Endodermal cell (in vitro differentiated cells): ENCODE measurements at regions not wholly inside any gene's neighbourhood (a gene's known extent, or its start where the extent isn't known, plus 50 kb on each side); places are given as distances from the start of the nearest gene placed in this dataset.

Experiments used
- DNase-seq: peaks from one replicate; pipeline ENCODE4 v3.0.0-alpha.2; 2017
- H3K27ac ChIP-seq: 2 replicates; pipeline ENCODE4 v1.5.1; 2013; ENCODE audit warnings: mild to moderate bottlenecking, low read depth, low read length, moderate library complexity
- H3K27me3 ChIP-seq: 2 replicates; pipeline ENCODE4 v1.6.1; 2013; ENCODE audit warnings: mild to moderate bottlenecking, low read length, moderate library complexity; ENCODE audit not compliant: insufficient read depth, control insufficient read depth, poor library complexity, severe bottlenecking
- H3K36me3 ChIP-seq: 2 replicates; pipeline ENCODE4 v1.7.0; 2013; ENCODE audit warnings: mild to moderate bottlenecking, low read length, moderate library complexity; ENCODE audit not compliant: control insufficient read depth, insufficient read depth
- H3K4me1 ChIP-seq: one replicate; pipeline ENCODE4 v1.7.0; 2013; ENCODE audit warnings: low read length; ENCODE audit not compliant: control insufficient read depth, insufficient read depth
- H3K4me3 ChIP-seq: 2 replicates; pipeline ENCODE4 v1.5.1; 2013; ENCODE audit warnings: mild to moderate bottlenecking, low read length, moderate library complexity
- H3K9ac ChIP-seq: 2 replicates; pipeline ENCODE4 v1.6.1; 2013; ENCODE audit warnings: mild to moderate bottlenecking, low read length, moderate library complexity; ENCODE audit not compliant: poor library complexity, severe bottlenecking; ENCODE audit errors: extremely low read depth
- H3K9me3 ChIP-seq: 2 replicates; pipeline ENCODE4 v1.6.1; 2013; ENCODE audit warnings: mild to moderate bottlenecking, low read length, moderate library complexity; ENCODE audit not compliant: control insufficient read depth
- H3K27ac Mint-ChIP-seq: 2 replicates; pipeline ENCODE4 v1.8.0; 2020; ENCODE audit warnings: mixed read lengths
- H3K27me3 Mint-ChIP-seq: 2 replicates; pipeline ENCODE4 v1.8.0; 2021; ENCODE audit warnings: mild to moderate bottlenecking, mixed read lengths; ENCODE audit not compliant: insufficient read depth
- H3K36me3 Mint-ChIP-seq: 2 replicates; pipeline ENCODE4 v1.8.0; 2020; ENCODE audit warnings: low read depth, mixed read lengths
- H3K4me1 Mint-ChIP-seq: 2 replicates; pipeline ENCODE4 v1.8.0; 2020; ENCODE audit warnings: mixed read lengths
- H3K4me3 Mint-ChIP-seq: 2 replicates; pipeline ENCODE4 v1.8.0; 2020; ENCODE audit warnings: mild to moderate bottlenecking, moderate library complexity, mixed read lengths
- H3K9me3 Mint-ChIP-seq: 2 replicates; pipeline ENCODE4 v1.8.0; 2020; ENCODE audit warnings: mild to moderate bottlenecking, mixed read lengths
- WGBS, 2 experiments: methylation state at CpG; one replicate each; pipeline versions ENCODE4 v1.1.5 to v1.1.7; 2013; ENCODE audit warnings: missing lambda C conversion rate in 2 of 2, mixed read lengths in 1 of 2; ENCODE audit not compliant: insufficient coverage in 1 of 2, insufficient read length in 1 of 2; 5-methylcytosine and 5-hydroxymethylcytosine counted together
- TF ChIP-seq, protein P1 (sequence below): fragments of 200-600 bp; sonication (generic); conservative IDR thresholded peaks from 2 replicates; pipeline ENCODE4 v1.5.0; 2021; ENCODE audit warnings: antibody characterized with exemption, mild to moderate bottlenecking

DNA sequence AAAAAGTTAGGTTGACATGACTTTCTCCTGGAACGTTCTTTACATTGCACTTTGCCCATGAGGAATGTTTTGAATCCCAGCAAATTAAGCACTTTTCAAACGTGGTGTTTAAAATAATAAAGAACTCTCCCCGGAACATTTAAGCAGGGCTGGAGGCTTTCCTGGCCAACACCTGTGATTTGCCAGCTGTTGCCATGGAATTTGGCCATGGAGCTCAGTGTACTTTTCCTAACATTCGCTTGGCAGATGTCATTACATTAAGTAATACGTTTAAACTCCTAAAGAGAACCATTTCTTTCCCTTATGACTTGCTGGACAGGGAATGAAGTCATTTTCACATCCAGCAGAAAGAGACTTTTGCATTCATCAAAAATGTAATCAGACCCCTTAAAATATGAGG, 146.1 kb downstream of the GAS1 start:
- Mint-ChIP-seq H3K36me3 (no peaks in the 10 kb centered on the region), H3K27me3 (no peaks in the 10 kb centered on the region), H3K4me1 (no peaks in the 10 kb centered on the region), H3K4me3 (no peak overlapping the region), H3K9me3 (no peaks in the 10 kb centered on the region), H3K27ac (no peak overlapping the region)
- no peaks in the 10 kb centered on the region for H3K9me3 ChIP-seq
- no peak overlapping the region for H3K27ac ChIP-seq
- H3K9ac ChIP-seq: no peak overlapping the region
- no peaks in the 10 kb centered on the region for H3K27me3 ChIP-seq
- H3K4me3 ChIP-seq: no peak overlapping the region
- no peaks in the 10 kb centered on the region for H3K36me3 ChIP-seq
- WGBS, 2 experiments: 76 to 96% methylated on average over 4 to 5 of the region's 5 CpGs
- TF ChIP-seq, protein P1, sequence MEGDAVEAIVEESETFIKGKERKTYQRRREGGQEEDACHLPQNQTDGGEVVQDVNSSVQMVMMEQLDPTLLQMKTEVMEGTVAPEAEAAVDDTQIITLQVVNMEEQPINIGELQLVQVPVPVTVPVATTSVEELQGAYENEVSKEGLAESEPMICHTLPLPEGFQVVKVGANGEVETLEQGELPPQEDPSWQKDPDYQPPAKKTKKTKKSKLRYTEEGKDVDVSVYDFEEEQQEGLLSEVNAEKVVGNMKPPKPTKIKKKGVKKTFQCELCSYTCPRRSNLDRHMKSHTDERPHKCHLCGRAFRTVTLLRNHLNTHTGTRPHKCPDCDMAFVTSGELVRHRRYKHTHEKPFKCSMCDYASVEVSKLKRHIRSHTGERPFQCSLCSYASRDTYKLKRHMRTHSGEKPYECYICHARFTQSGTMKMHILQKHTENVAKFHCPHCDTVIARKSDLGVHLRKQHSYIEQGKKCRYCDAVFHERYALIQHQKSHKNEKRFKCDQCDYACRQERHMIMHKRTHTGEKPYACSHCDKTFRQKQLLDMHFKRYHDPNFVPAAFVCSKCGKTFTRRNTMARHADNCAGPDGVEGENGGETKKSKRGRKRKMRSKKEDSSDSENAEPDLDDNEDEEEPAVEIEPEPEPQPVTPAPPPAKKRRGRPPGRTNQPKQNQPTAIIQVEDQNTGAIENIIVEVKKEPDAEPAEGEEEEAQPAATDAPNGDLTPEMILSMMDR: no peak
- DNase-seq: no peak
- no peaks in the 10 kb centered on the region for H3K4me1 ChIP-seq

DNA sequence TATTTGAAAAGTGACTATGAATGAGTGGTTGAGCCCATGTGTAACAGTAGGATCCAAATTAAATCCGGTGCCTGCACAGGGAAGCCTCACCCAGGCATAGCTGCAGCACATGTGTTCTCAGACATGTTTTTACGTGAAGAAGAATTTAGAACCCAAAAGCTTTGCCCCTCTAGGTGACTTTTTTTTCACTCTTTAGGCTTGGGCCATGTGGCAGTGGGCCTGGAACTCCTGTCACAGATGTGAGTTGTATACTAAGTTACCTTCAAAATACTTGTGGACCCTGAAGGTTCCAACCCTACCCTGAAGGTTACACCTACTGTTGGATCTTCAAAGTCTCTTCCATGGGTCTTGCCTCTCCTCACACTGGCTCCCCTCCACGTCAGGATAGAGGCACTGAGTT, 146.6 kb downstream of the GAS1 start:
- H3K9me3 ChIP-seq: no peaks in the 10 kb centered on the region
- H3K27ac ChIP-seq: no peak overlapping the region
- WGBS, 2 experiments: 55 to 71% methylated on average over 2 to 3 of the region's 3 CpGs
- Mint-ChIP-seq H3K4me3 (no peak overlapping the region), H3K9me3 (no peaks in the 10 kb centered on the region), H3K27me3 (no peaks in the 10 kb centered on the region), H3K4me1 (peaks cover 1% of the 10 kb centered on the region), H3K27ac (no peak overlapping the region), H3K36me3 (no peaks in the 10 kb centered on the region)
- no peaks in the 10 kb centered on the region for H3K27me3 ChIP-seq
- H3K4me3 ChIP-seq: no peak overlapping the region
- H3K9ac ChIP-seq: no peak overlapping the region
- TF ChIP-seq, protein P1: no peak
- DNase-seq: no peak
- H3K4me1 ChIP-seq: no peaks in the 10 kb centered on the region
- no peaks in the 10 kb centered on the region for H3K36me3 ChIP-seq

DNA sequence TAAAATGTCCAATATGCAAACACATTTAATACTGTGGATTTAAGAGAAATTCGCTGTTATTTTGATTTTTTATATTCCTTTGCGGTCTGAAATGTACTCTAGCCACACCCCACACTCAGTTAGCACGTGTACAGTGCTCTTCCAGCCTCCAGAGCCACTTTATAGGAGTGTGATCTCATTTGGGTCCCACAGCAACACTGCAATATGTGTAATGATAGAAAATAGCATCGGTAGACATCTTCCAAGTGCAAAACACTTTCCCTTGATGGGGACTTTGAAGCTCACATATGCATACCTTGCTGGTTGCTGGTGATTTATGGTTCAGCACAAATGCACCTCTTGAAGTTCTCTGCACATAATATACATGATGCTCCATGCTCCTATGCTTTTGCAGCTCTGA, 148.3 kb downstream of the GAS1 start:
- no peaks in the 10 kb centered on the region for H3K9me3 ChIP-seq
- no peak for DNase-seq
- Mint-ChIP-seq H3K9me3 (no peaks in the 10 kb centered on the region), H3K27ac (no peak overlapping the region), H3K36me3 (no peaks in the 10 kb centered on the region), H3K4me1 (peaks cover 6% of the 10 kb centered on the region), H3K27me3 (no peaks in the 10 kb centered on the region), H3K4me3 (no peak overlapping the region)
- H3K4me1 ChIP-seq: no peaks in the 10 kb centered on the region
- no peak overlapping the region for H3K9ac ChIP-seq
- H3K27ac ChIP-seq: no peak overlapping the region
- WGBS, 2 experiments: 77 to 94% methylated on average over 4 of the region's 4 CpGs
- no peaks in the 10 kb centered on the region for H3K36me3 ChIP-seq
- TF ChIP-seq, protein P1: no peak
- no peaks in the 10 kb centered on the region for H3K27me3 ChIP-seq
- no peak overlapping the region for H3K4me3 ChIP-seq
